ENCODE measurements at regions not wholly inside any gene's neighbourhood (a gene's known extent, or its start where the extent isn't known, plus 50 kb on each side); places are given as distances from the start of the nearest gene placed in this dataset.
"Not testable (repeated sequence)": the region's sequence is repeated elsewhere in the genome, so short reads cannot be mapped to it uniquely, and the experiment has no call there.

DNA sequence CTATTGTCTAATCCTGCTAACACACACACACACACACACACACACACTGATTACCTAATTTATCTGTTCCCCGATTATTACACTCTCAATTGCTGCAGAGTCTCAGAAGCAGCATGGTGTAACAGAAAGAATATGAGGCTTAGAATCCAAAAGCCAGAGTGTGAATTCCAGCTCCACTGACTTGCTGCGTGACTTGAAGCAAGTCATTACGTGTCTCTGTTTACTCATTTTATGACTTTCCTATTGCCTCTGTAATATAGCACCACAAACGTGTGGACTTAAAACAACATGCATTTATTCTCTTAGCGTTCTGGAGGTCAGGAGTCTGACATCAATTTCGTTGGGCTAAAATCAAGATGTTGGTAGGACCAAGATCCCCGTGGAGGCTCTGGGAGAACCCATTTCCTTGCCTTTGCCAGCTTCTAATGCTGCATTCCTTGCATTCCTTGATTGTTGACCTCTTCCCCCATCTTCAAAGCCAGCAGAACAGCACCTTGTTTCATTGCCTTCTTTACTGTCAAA is 55.9 kb upstream of the ATP5PO start:
- peak; percentile 51 for ATAC-seq

DNA sequence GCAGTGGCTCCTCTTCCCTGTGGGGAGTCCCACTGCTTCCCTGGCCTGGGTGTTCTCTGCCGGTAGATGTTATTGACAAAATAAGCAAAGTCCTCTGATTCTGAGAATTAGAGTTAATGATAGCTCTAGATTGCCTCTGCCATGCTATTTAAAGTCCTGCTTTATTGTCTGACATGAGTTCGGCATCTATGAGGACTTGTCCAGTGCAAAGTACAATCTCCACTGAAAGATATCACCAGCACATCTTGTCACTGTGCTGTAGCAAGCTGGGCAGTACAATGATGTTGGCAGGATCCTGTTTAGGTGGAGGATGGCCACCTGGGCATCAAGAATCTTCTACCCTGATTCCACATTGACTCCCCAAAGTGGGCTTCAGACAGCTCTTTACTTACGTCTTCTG is 54.0 kb upstream of the ATP5PO start:
- no peak for ATAC-seq

DNA sequence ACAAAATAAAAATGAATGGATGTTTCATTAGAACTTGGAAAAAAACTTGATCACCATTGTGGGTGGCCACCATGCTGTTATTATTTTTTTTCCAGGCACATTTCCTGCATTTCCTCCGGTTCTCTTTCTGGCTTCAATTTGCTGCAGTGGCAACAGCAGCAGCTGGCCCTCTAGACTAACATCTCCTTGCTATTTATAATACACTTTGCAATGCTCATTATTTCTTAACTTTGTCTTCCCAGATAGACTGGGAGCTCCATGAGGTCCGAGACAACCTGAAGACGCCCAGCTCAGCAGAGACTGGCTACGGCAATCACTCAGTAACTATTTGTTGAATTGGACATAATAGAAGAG is 53.4 kb upstream of the ATP5PO start:
- ATAC-seq: no peak

DNA sequence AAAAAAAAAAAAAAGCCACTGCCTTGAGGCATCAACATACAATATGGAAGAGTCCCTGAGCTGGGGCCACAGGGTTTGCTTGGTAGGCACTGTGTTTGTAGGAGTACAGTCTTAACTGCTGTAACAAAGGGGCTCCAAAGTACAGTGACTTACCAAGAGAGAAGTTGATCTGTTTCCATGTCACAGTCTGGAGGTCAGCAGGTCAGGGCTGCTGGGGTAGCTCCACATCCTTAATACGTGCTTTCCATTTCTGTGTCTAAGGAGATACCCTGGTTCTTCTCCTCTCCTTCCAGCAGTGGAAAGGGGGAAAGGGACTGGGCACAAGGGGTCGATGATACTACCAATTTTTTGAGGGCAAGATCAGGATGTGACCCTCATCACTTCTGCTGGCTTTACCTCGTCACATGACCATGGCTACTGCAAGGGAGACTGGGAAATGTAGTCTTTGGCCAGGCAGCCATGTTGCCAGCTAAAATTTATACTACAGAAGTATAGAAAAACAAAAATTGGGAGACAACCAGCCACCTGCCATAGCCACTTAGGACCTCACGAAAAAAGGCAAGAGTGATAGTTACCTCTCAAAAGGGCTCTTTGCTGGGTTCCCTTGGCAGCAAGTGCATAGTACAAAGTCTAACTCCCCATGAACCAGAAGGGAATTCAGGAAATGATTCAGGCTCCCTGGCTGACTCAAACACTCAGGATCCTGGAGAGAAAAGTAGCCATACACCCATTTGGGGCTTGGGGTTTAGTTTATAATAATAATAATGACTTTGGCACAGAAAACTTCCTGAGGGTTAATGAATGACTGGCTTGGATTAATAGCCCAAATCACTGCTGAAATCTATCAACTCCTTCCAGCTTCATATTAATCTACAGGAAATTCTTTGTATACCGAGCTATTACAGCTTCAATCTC is 52.7 kb upstream of the ATP5PO start:
- ATAC-seq: peak; percentile 29

DNA sequence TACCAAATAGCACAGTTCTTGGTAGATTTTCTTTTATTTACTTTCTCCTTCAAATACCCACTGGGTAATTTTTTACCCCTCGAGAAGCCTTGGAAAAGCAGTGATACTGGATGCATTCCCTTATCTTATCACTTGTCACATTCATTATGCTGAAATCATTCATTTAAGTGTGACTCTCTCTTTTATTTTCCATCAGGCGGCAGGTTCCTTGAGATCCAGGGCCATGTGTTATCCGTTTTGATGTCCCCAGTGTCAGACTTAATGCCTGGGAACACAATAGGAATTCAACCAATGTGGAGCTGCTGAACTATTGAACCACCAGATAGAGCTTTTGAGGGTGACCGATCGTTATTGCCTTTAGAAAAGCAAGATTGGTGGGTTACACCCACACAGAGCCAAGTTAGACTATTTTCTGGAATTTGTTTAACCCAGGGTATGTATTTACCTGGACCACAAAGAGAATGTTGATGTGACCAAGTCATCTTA is 51.5 kb upstream of the ATP5PO start:
- ATAC-seq: no peak

DNA sequence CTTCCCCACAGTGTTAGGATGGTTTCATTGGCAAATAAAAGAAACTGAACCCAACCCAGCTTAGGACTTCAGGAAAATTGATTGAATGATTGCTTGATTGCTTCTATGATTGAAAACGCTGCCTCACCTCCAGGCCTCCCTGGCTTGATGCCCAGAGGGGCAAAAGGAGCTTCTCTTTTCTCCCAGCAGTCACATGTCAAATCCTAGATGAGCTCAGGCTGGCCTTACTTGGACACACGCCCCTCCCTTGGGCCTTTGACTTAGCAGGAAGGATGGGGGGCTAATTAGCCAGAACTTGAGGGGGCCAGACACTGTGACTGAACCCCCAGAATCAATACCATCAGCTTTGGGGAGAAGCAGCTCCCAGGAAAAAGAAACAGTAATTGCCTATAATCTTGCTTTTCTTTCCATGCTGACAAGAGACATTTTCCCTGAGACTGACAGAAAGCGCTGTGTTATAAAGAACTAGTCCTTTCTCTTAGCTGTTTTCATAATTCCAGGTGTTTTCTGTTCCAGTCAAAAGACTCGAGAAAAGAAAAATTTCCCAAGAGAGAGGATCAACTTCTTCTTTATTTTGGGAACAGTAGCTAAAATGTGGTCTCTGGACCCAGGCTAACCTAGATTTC is 50.8 kb upstream of the ATP5PO start:
- ATAC-seq: no peak

DNA sequence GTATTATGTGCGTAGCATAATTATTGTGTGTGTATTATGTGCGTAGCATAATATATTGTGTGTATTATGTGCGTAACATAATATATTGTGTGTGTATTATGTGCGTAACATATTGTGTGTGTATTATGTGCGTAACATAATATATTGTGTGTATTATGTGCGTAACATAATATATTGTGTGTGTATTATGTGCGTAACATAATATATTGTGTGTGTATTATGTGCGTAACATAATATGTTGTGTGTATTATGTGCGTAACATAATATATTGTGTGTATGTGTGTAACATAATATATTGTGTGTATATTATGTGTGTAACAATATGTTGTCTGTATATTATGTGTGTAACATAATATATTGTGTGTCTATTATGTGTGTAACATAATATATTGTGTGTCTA is 50.1 kb upstream of the ATP5PO start:
- ATAC-seq: not testable (repeated sequence)
